HEK293 (cell line): ENCODE measurements at regions not wholly inside any gene's neighbourhood (a gene's known extent, or its start where the extent isn't known, plus 50 kb on each side); places are given as distances from the start of the nearest gene placed in this dataset.

Source experiments
- CTCF ChIA-PET: fragments of 350-600 bp; formaldehyde crosslinking; extraction: SDS; loops from one replicate; lab custom pipeline; 2021; ENCODE audit warnings: antibody characterized with exemption; lab: Yijun Ruan, JAX
- POLR2A ChIA-PET: fragments of 300-600 bp; formaldehyde crosslinking; extraction: SDS; loops from one replicate; lab custom pipeline; 2020; ENCODE audit warnings: antibody characterized with exemption, inconsistent platforms; lab: Yijun Ruan, JAX
- H3K27ac ChIP-seq: fragments of 200-500 bp; sonication (Bioruptor generic); 2 replicates; pipeline ENCODE4 v1.5.1; 2014; ENCODE audit warnings: low read depth, low read length, control low read depth, inconsistent platforms; ENCODE audit errors: extremely low read depth
- H3K36me3 ChIP-seq, 2 experiments: fragments of 200-500 bp in 1 of 2; sonication (Bioruptor generic) in 1 of 2; 1 replicate in 1 of 2; 2 replicates in 1 of 2; pipeline ENCODE4 v1.5.1; 2014 to 2017; ENCODE audit warnings: inconsistent platforms in 2 of 2, low read length in 2 of 2; ENCODE audit not compliant: control insufficient read depth in 2 of 2, insufficient read depth in 1 of 2
- H3K4me1 ChIP-seq: fragments of 200-500 bp; sonication (Bioruptor generic); 2 replicates; pipeline ENCODE4 v1.5.1; 2014; ENCODE audit warnings: mild to moderate bottlenecking, low read length, inconsistent platforms; ENCODE audit not compliant: control insufficient read depth, insufficient read depth
- H3K4me3 ChIP-seq: 2 replicates; pipeline ENCODE4 v1.5.1; 2011; ENCODE audit warnings: low read depth, mild to moderate bottlenecking, control low read depth, low read length, moderate library complexity
- H3K9me3 ChIP-seq: fragments of 200-500 bp; sonication (Bioruptor generic); 2 replicates; pipeline ENCODE4 v1.5.1; 2014; ENCODE audit warnings: low read depth, low read length, inconsistent platforms; ENCODE audit not compliant: control insufficient read depth, insufficient read depth
- GLIS1 ChIP-seq: fragments of 450-650 bp; formaldehyde crosslinking; IDR thresholded peaks from 2 replicates; pipeline ENCODE4 v1.5.1; 2016; ENCODE audit warnings: missing biosample characterization, missing genetic modification characterization
- HOXD13 ChIP-seq: sonication (generic); formaldehyde crosslinking; IDR thresholded peaks from 2 replicates; pipeline ENCODE4 v1.8.0; 2022; ENCODE audit warnings: missing genetic modification reagents, borderline replicate concordance
- OSR2 ChIP-seq: fragments of 450-650 bp; formaldehyde crosslinking; IDR thresholded peaks from 2 replicates; pipeline ENCODE4 v1.5.1; 2016; ENCODE audit warnings: missing biosample characterization, missing genetic modification characterization
- PRDM1 ChIP-seq: fragments of 450-650 bp; formaldehyde crosslinking; IDR thresholded peaks from 2 replicates; pipeline ENCODE4; 2016; ENCODE audit warnings: missing biosample characterization, missing genetic modification characterization
- SALL2 ChIP-seq: fragments of 450-650 bp; formaldehyde crosslinking; IDR thresholded peaks from 2 replicates; pipeline ENCODE4 v1.5.0; 2017; ENCODE audit warnings: missing biosample characterization, mild to moderate bottlenecking, missing genetic modification characterization, borderline replicate concordance
- YY1 ChIP-seq: fragments of 450-650 bp; formaldehyde crosslinking; IDR thresholded peaks from 2 replicates; pipeline ENCODE4 v1.5.1; 2018; ENCODE audit warnings: missing biosample characterization, missing genetic modification characterization
- ZBTB17 ChIP-seq: fragments of 450-650 bp; formaldehyde crosslinking; IDR thresholded peaks from 2 replicates; pipeline ENCODE4 v1.5.1; 2016; ENCODE audit warnings: missing biosample characterization, missing genetic modification characterization
- ZBTB21 ChIP-seq: fragments of 450-650 bp; formaldehyde crosslinking; IDR thresholded peaks from 2 replicates; pipeline ENCODE4 v1.5.1; 2017; ENCODE audit warnings: missing biosample characterization, missing genetic modification characterization
- ZNF211 ChIP-seq: fragments of 450-650 bp; formaldehyde crosslinking; IDR thresholded peaks from 2 replicates; pipeline ENCODE4 v1.5.1; 2016; ENCODE audit warnings: low read depth, missing biosample characterization, missing genetic modification characterization
- ZNF274 ChIP-seq, 2 experiments: fragments of 200-500 bp in 1 of 2; fragments of 450-650 bp in 1 of 2; sonication (Bioruptor generic) in 1 of 2; formaldehyde crosslinking in 1 of 2; IDR thresholded peaks; 2 replicates each; pipeline versions ENCODE4 v1.5.1 to v1.6.1; 2014 to 2016; ENCODE audit warnings: borderline replicate concordance in 1 of 2, inconsistent platforms in 1 of 2, low read length in 1 of 2, missing biosample characterization in 1 of 2, missing genetic modification characterization in 1 of 2
- ZNF324 ChIP-seq: fragments of 450-650 bp; formaldehyde crosslinking; IDR thresholded peaks from 2 replicates; pipeline ENCODE4 v1.5.1; 2016; ENCODE audit warnings: missing biosample characterization, missing genetic modification characterization
- ZNF404 ChIP-seq: fragments of 450-650 bp; formaldehyde crosslinking; IDR thresholded peaks from 2 replicates; pipeline ENCODE4 v1.5.1; 2017; ENCODE audit warnings: missing biosample characterization, missing genetic modification characterization
- ZNF596 ChIP-seq: fragments of 450-650 bp; IDR thresholded peaks from 2 replicates; pipeline ENCODE4 v1.5.0; 2018; ENCODE audit warnings: missing biosample characterization, mild to moderate bottlenecking, missing genetic modification characterization, moderate library complexity
- ZNF626 ChIP-seq: fragments of 450-650 bp; sonication (Bioruptor Pico); formaldehyde crosslinking; IDR thresholded peaks from 2 replicates; pipeline ENCODE4 v1.5.1; 2018; ENCODE audit warnings: missing biosample characterization, missing genetic modification characterization, inconsistent platforms
- ZNF785 ChIP-seq: fragments of 450-650 bp; formaldehyde crosslinking; IDR thresholded peaks from 2 replicates; pipeline ENCODE4 v1.5.1; 2016; ENCODE audit warnings: missing biosample characterization, missing genetic modification characterization
- TF ChIP-seq, protein P1 (sequence below): fragments of 450-650 bp; formaldehyde crosslinking; IDR thresholded peaks from 2 replicates; pipeline ENCODE4 v1.5.1; 2017; ENCODE audit warnings: missing biosample characterization, missing genetic modification characterization
- TF ChIP-seq, protein P2 (sequence below): fragments of 450-650 bp; formaldehyde crosslinking; IDR thresholded peaks from 2 replicates; pipeline ENCODE4 v1.5.1; 2016; ENCODE audit warnings: missing biosample characterization, missing genetic modification characterization, borderline replicate concordance
- TF ChIP-seq, protein P3 (sequence below): fragments of 450-650 bp; formaldehyde crosslinking; IDR thresholded peaks from 2 replicates; pipeline ENCODE4 v1.5.1; 2016; ENCODE audit warnings: missing biosample characterization, missing genetic modification characterization

DNA sequence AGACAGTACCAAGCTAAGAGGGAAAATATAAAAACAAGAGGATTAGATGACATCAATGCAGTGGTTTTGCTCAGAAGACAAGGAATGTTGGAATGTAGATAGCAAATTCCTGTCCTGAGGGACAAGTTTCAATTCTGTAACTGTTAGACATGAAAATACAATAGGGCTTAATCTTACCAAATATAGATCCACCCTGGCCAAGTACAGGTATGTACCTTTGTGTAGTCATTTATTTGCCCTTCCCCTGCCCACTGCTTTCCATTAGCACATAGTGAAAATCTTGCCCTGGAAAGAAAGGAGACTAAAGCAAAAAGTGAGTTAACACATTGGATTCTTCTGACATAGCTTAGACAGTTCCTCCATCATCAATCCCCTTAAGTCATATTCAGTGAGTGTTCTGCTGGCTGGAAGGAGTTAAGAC, 389.0 kb upstream of the THBS1 start:
- Histone ChIP-seq H3K27ac (no peak overlapping the region), H3K36me3 (no peaks in the 10 kb centered on the region), H3K4me1 (no peaks in the 10 kb centered on the region), H3K9me3 (no peaks in the 10 kb centered on the region), H3K4me3 (no peak overlapping the region)
- ChIA-PET POLR2A (no interaction called here), CTCF (interaction anchor here (1.2 kb wide), 1 partner anchor 121 kb away, joined by 3 read pairs; no protein-coding TSS in a partner anchor)
- no peak for TF ChIP-seq YY1 (tag by site-specific recombination)
- no peak for TF ChIP-seq ZNF785 (tag by site-specific recombination)
- TF ChIP-seq ZNF211 (tag by site-specific recombination) = no peak
- no peak for TF ChIP-seq ZNF626 (tag by site-specific recombination)
- no peak for TF ChIP-seq SALL2 (tag by site-specific recombination)
- TF ChIP-seq PRDM1 (tag by site-specific recombination) = no peak
- no peak for TF ChIP-seq ZBTB21 (tag by site-specific recombination)
- no peak for TF ChIP-seq GLIS1 (tag by site-specific recombination)
- TF ChIP-seq ZNF274 (IDR thresholded peaks at IDR 0.05; ENCODE audit: low read length) = no peak
- no peak for TF ChIP-seq ZNF274 (tag by site-specific recombination; IDR thresholded peaks at IDR 0.05; ENCODE audit: borderline replicate concordance)
- no peak for TF ChIP-seq ZNF596
- no peak for TF ChIP-seq HOXD13 (CRISPR knock-in tag)
- TF ChIP-seq, protein P1, sequence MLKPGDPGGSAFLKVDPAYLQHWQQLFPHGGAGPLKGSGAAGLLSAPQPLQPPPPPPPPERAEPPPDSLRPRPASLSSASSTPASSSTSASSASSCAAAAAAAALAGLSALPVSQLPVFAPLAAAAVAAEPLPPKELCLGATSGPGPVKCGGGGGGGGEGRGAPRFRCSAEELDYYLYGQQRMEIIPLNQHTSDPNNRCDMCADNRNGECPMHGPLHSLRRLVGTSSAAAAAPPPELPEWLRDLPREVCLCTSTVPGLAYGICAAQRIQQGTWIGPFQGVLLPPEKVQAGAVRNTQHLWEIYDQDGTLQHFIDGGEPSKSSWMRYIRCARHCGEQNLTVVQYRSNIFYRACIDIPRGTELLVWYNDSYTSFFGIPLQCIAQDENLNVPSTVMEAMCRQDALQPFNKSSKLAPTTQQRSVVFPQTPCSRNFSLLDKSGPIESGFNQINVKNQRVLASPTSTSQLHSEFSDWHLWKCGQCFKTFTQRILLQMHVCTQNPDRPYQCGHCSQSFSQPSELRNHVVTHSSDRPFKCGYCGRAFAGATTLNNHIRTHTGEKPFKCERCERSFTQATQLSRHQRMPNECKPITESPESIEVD (tag by site-specific recombination) = no peak
- TF ChIP-seq, protein P2, sequence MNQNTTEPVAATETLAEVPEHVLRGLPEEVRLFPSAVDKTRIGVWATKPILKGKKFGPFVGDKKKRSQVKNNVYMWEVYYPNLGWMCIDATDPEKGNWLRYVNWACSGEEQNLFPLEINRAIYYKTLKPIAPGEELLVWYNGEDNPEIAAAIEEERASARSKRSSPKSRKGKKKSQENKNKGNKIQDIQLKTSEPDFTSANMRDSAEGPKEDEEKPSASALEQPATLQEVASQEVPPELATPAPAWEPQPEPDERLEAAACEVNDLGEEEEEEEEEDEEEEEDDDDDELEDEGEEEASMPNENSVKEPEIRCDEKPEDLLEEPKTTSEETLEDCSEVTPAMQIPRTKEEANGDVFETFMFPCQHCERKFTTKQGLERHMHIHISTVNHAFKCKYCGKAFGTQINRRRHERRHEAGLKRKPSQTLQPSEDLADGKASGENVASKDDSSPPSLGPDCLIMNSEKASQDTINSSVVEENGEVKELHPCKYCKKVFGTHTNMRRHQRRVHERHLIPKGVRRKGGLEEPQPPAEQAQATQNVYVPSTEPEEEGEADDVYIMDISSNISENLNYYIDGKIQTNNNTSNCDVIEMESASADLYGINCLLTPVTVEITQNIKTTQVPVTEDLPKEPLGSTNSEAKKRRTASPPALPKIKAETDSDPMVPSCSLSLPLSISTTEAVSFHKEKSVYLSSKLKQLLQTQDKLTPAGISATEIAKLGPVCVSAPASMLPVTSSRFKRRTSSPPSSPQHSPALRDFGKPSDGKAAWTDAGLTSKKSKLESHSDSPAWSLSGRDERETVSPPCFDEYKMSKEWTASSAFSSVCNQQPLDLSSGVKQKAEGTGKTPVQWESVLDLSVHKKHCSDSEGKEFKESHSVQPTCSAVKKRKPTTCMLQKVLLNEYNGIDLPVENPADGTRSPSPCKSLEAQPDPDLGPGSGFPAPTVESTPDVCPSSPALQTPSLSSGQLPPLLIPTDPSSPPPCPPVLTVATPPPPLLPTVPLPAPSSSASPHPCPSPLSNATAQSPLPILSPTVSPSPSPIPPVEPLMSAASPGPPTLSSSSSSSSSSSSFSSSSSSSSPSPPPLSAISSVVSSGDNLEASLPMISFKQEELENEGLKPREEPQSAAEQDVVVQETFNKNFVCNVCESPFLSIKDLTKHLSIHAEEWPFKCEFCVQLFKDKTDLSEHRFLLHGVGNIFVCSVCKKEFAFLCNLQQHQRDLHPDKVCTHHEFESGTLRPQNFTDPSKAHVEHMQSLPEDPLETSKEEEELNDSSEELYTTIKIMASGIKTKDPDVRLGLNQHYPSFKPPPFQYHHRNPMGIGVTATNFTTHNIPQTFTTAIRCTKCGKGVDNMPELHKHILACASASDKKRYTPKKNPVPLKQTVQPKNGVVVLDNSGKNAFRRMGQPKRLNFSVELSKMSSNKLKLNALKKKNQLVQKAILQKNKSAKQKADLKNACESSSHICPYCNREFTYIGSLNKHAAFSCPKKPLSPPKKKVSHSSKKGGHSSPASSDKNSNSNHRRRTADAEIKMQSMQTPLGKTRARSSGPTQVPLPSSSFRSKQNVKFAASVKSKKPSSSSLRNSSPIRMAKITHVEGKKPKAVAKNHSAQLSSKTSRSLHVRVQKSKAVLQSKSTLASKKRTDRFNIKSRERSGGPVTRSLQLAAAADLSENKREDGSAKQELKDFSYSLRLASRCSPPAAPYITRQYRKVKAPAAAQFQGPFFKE = no peak
- TF ChIP-seq ZNF324 = no peak
- no peak for TF ChIP-seq ZBTB17 (tag by site-specific recombination)
- TF ChIP-seq OSR2 (tag by site-specific recombination) = no peak
- TF ChIP-seq, protein P3, sequence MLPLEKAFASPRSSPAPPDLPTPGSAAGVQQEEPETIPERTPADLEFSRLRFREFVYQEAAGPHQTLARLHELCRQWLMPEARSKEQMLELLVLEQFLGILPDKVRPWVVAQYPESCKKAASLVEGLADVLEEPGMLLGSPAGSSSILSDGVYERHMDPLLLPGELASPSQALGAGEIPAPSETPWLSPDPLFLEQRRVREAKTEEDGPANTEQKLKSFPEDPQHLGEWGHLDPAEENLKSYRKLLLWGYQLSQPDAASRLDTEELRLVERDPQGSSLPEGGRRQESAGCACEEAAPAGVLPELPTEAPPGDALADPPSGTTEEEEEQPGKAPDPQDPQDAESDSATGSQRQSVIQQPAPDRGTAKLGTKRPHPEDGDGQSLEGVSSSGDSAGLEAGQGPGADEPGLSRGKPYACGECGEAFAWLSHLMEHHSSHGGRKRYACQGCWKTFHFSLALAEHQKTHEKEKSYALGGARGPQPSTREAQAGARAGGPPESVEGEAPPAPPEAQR (tag by site-specific recombination) = no peak
- no peak for TF ChIP-seq ZNF404 (tag by site-specific recombination)
